GM23248 (cell line): ENCODE measurements at regions not wholly inside any gene's neighbourhood (a gene's known extent, or its start where the extent isn't known, plus 50 kb on each side); places are given as distances from the start of the nearest gene placed in this dataset.

ENCODE experiments used
- EZH2 ChIP-seq: fragments of 200-600 bp; sonication (generic); IDR thresholded peaks from 2 replicates; pipeline ENCODE4 v1.6.1; 2018; ENCODE audit warnings: antibody characterized with exemption, mild to moderate bottlenecking; ENCODE audit not compliant: insufficient read depth, poor library complexity, severe bottlenecking
- EZH2phosphoT487 ChIP-seq: fragments of 200-600 bp; sonication (generic); IDR thresholded peaks from 2 replicates; pipeline ENCODE4 v1.6.1; 2018; ENCODE audit warnings: antibody characterized with exemption, moderate library complexity, mild to moderate bottlenecking, low read depth; ENCODE audit not compliant: insufficient read depth

DNA sequence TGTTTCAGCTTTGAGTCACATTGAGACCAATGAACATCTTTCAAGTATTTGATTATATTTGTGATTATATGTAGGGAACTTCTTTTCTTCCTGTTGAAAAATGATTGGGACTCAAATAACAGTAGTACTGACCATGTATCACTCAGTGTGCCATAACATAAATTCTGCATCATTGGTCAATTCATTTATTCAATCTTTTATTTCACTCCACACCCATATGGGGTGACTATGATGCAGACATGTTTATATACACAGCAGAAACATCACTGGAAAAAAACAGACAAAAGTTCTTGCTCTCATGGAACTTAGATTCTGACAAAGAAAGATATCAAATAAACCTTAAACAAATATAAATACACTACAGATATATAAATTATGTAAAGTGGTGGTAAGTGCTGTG lies 74.7 kb upstream of the ANXA1 start:
- TF ChIP-seq EZH2 (no peak), EZH2phosphoT487 (no peak)
